ENCODE measurements at regions not wholly inside any gene's neighbourhood (a gene's known extent, or its start where the extent isn't known, plus 50 kb on each side); places are given as distances from the start of the nearest gene placed in this dataset.

DNA sequence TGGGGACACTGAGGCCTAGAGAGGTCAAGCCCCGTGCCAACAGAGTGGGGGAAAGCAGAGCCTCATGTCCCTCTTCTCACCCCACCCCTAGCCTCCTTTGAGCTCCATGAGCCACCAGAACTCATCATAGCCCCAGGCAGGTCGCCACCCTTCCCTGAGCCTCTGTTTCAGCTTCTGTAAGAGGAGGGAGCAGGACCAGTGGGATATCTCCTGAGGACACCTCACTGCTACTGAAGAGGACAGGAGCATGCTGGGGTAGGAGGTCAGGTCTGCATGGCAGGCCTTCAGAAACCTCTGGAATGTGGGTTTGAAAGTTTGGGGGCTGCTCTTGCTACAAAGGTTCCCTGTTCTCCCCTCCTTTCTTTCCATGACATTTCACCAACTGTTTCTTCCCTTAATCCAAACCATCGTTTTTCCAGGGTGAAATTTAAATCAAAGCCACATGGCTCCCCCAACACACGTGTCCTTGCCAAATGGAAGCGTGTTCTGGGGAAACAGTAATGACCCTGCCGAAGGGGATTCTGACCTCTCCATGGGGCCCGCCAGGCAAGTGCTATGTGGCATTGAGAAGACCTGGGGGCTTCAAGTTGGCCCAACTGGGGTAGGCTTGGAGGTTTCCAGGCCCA, 88.1 kb upstream of the RUNX3 start:
- no peak overlapping the region for H3K27ac ChIP-seq (ENCODE audit: insufficient read length, low read depth, low read length)

More for the DNA sequence above, 88.1 kb upstream of the RUNX3 start:
- Mint-ChIP-seq H3K4me3 (no peak overlapping the region), H3K9me3 (peaks cover 0 to 6% of the 10 kb centered on the region in 2 experiments; a peak in 2 of 5 replicates), H3K27ac (no peak overlapping the region; a peak in 1 of 7 replicates), H3K36me3 (ENCODE audit: insufficient read depth in 1 of 3, low read depth in 3 of 3) (no peaks in the 10 kb centered on the region; a peak in 1 of 7 replicates), H3K4me1 (peaks cover 11 to 22% of the 10 kb centered on the region in 2 experiments), H3K27me3 (ENCODE audit: low read depth) (no peaks in the 10 kb centered on the region)
- H2BK20ac ChIP-seq (ENCODE audit: low read depth, low read length, poor library complexity, severe bottlenecking) = no peak overlapping the region
- no peaks in the 10 kb centered on the region for H4K20me1 ChIP-seq (ENCODE audit: control insufficient read depth, insufficient read depth, insufficient read length)
- TF ChIP-seq, protein P1, sequence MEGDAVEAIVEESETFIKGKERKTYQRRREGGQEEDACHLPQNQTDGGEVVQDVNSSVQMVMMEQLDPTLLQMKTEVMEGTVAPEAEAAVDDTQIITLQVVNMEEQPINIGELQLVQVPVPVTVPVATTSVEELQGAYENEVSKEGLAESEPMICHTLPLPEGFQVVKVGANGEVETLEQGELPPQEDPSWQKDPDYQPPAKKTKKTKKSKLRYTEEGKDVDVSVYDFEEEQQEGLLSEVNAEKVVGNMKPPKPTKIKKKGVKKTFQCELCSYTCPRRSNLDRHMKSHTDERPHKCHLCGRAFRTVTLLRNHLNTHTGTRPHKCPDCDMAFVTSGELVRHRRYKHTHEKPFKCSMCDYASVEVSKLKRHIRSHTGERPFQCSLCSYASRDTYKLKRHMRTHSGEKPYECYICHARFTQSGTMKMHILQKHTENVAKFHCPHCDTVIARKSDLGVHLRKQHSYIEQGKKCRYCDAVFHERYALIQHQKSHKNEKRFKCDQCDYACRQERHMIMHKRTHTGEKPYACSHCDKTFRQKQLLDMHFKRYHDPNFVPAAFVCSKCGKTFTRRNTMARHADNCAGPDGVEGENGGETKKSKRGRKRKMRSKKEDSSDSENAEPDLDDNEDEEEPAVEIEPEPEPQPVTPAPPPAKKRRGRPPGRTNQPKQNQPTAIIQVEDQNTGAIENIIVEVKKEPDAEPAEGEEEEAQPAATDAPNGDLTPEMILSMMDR (conservative IDR thresholded peaks at IDR 0.05) = no peak
- H3K9me3 ChIP-seq (ENCODE audit: control insufficient read depth, low read depth, low read length) = no peaks in the 10 kb centered on the region
- no peak overlapping the region for H3K9ac ChIP-seq (ENCODE audit: extremely low read depth, insufficient read length, low read length)
- no peak overlapping the region for H3K14ac ChIP-seq (ENCODE audit: insufficient read depth, low read length)
- no peak overlapping the region for H2AFZ ChIP-seq (ENCODE audit: low read length)
- no CpG with 5 or more reads among the region's 7 CpGs for WGBS (ENCODE audit: extremely low coverage, insufficient read length, low lambda C conversion rate)
- no peak overlapping the region for H4K8ac ChIP-seq (replicated peaks; ENCODE audit: insufficient read length, low read depth, low read length)
- DNase-seq = no peak
- no peak overlapping the region for H3T11ph ChIP-seq (ENCODE audit: low read length)
- no peak overlapping the region for H3K4ac ChIP-seq (ENCODE audit: low read depth, low read length)
- H3K4me2 ChIP-seq (ENCODE audit: insufficient read depth, insufficient read length, low read length) = no peak overlapping the region
- no peak overlapping the region for H3K18ac ChIP-seq (ENCODE audit: insufficient read length, low read depth, low read length)
- no peak overlapping the region for H2AK5ac ChIP-seq (ENCODE audit: insufficient read length, low read length)
- no peaks in the 10 kb centered on the region for H3K23me2 ChIP-seq (ENCODE audit: insufficient read length, low read depth, low read length, poor library complexity, severe bottlenecking)
- H3K23ac ChIP-seq (ENCODE audit: insufficient read length, low read depth, low read length) = no peak overlapping the region
- no peak overlapping the region for H2BK5ac ChIP-seq (ENCODE audit: insufficient read length, low read length)
- H4K5ac ChIP-seq (ENCODE audit: insufficient read length, low read depth, low read length) = no peak overlapping the region
- H4K91ac ChIP-seq (ENCODE audit: insufficient read length, low read depth, low read length) = no peak overlapping the region
- H3K79me2 ChIP-seq (ENCODE audit: insufficient read depth, low read length) = no peaks in the 10 kb centered on the region
- H3K79me1 ChIP-seq (ENCODE audit: insufficient read depth, low read depth, low read length, poor library complexity, severe bottlenecking) = no peaks in the 10 kb centered on the region
- H3K4me1 ChIP-seq (ENCODE audit: insufficient read depth, low read length) = no peaks in the 10 kb centered on the region
- H3K27me3 ChIP-seq (ENCODE audit: insufficient read depth, low read length) = no peaks in the 10 kb centered on the region
- no peak overlapping the region for H2BK12ac ChIP-seq (ENCODE audit: insufficient read length, low read depth, low read length)
- H2BK15ac ChIP-seq (ENCODE audit: low read depth, low read length) = no peak overlapping the region
- no peak overlapping the region for H3K56ac ChIP-seq (ENCODE audit: insufficient read length, low read depth, low read length)
- H2BK120ac ChIP-seq (ENCODE audit: low read depth, low read length, poor library complexity, severe bottlenecking) = no peak overlapping the region

Measured in H9 (cell line).